Caco-2 (cell line): ENCODE measurements at regions not wholly inside any gene's neighbourhood (a gene's known extent, or its start where the extent isn't known, plus 50 kb on each side); places are given as distances from the start of the nearest gene placed in this dataset.

Experiments
- BruUV-seq: library from RNA; stranded (reverse); fragments of 400-500 nt; replicated peaks from 2 replicates; lab custom pipeline; 2021; lab: Mats Ljungman, UMichigan
- CTCF ChIA-PET: fragments of 300-600 bp; sonication (Branson Sonifier 250); formaldehyde crosslinking; loops from one replicate; lab custom pipeline; 2022; ENCODE audit warnings: antibody characterized with exemption; lab: Charles Lee
- POLR2A ChIA-PET: fragments of 300-600 bp; sonication (Branson Sonifier 250); formaldehyde crosslinking; loops from one replicate; lab custom pipeline; 2022; ENCODE audit warnings: antibody characterized with exemption; lab: Charles Lee
- DNase-seq, 2 experiments: peaks; one replicate each; pipeline versions ENCODE4 v3.0.0 to v3.0.0-alpha.2; 2020 to 2022
- H3K27me3 ChIP-seq: replicated peaks from 2 replicates; pipeline ENCODE4 v1.6.0; 2011; ENCODE audit warnings: low read length; ENCODE audit not compliant: control insufficient read depth, insufficient read depth
- H3K36me3 ChIP-seq: 2 replicates; pipeline ENCODE4 v1.5.1; 2011; ENCODE audit warnings: low read length; ENCODE audit not compliant: control insufficient read depth, insufficient read depth
- H3K4me1 ChIP-seq: fragments of 250-450 bp; sonication (Bioruptor Pico); 2 replicates; pipeline ENCODE4 v1.5.1; 2020; ENCODE audit warnings: mild to moderate bottlenecking
- H3K4me3 ChIP-seq: 2 replicates; pipeline ENCODE4 v1.5.1; 2011; ENCODE audit warnings: low read depth, mild to moderate bottlenecking, control low read depth, low read length
- H3K9me3 ChIP-seq: fragments of 250-450 bp; sonication (Bioruptor Pico); 2 replicates; pipeline ENCODE4 v1.5.1; 2020; ENCODE audit warnings: mild to moderate bottlenecking, moderate library complexity
- H3K27ac Mint-ChIP-seq: one replicate; pipeline ENCODE4 v1.8.0; 2022; ENCODE audit warnings: mixed read lengths; ENCODE audit not compliant: unreplicated experiment
- H3K27me3 Mint-ChIP-seq: one replicate; pipeline ENCODE4 v1.8.0; 2022; ENCODE audit warnings: mixed read lengths; ENCODE audit not compliant: insufficient read depth, unreplicated experiment
- H3K36me3 Mint-ChIP-seq: one replicate; pipeline ENCODE4 v1.8.0; 2022; ENCODE audit warnings: mild to moderate bottlenecking, mixed read lengths; ENCODE audit not compliant: insufficient read depth, unreplicated experiment
- H3K4me1 Mint-ChIP-seq: one replicate; pipeline ENCODE4 v1.8.0; 2022; ENCODE audit warnings: low read depth, mixed read lengths; ENCODE audit not compliant: unreplicated experiment
- H3K4me3 Mint-ChIP-seq: one replicate; pipeline ENCODE4 v1.8.0; 2022; ENCODE audit warnings: mild to moderate bottlenecking, moderate library complexity, mixed read lengths; ENCODE audit not compliant: unreplicated experiment
- H3K9me3 Mint-ChIP-seq: one replicate; pipeline ENCODE4 v1.8.0; 2022; ENCODE audit warnings: mixed read lengths; ENCODE audit not compliant: unreplicated experiment
- CTCF ChIP-seq, 2 experiments: fragments of 200-600 bp in 1 of 2; IDR thresholded peaks; 1 replicate in 1 of 2; 2 replicates in 1 of 2; pipeline versions ENCODE4 v1.5.1 to v1.8.0; 2011 to 2022; ENCODE audit warnings: antibody characterized with exemption in 1 of 2, control low read depth in 1 of 2, inconsistent platforms in 1 of 2, low read depth in 1 of 2, low read length in 1 of 2, mild to moderate bottlenecking in 1 of 2, moderate library complexity in 1 of 2; ENCODE audit not compliant: insufficient read depth in 1 of 2, severe bottlenecking in 1 of 2, unreplicated experiment in 1 of 2
- intact Hi-C: fragments of 100-400 bp; cut with micrococcal nuclease; formaldehyde crosslinking; loops from one replicate; pipeline ENCODE4 v1.10.0; 2022; ENCODE audit not compliant: unreplicated experiment

GRCh38 chr5:27240791-27241190 lies 202.4 kb upstream of the CDH9 start:
- H3K9me3 Mint-ChIP-seq = no peaks in the 10 kb centered on the region
- H3K36me3 Mint-ChIP-seq = no peaks in the 10 kb centered on the region
- no peaks in the 10 kb centered on the region for H3K36me3 ChIP-seq
- no peaks in the 10 kb centered on the region for H3K27me3 Mint-ChIP-seq
- no peak for DNase-seq
- H3K4me1 ChIP-seq = no peaks in the 10 kb centered on the region
- H3K27me3 ChIP-seq = no peaks in the 10 kb centered on the region
- CTCF ChIA-PET = no interaction called here
- H3K4me1 Mint-ChIP-seq = no peaks in the 10 kb centered on the region
- no peak overlapping the region for H3K4me3 ChIP-seq
- intact Hi-C loops = no loop called here
- no TSS peak for BruUV-seq
- no peak overlapping the region for H3K4me3 Mint-ChIP-seq
- POLR2A ChIA-PET = no interaction called here
- no peak for TF ChIP-seq CTCF (IDR thresholded peaks at IDR 0.05; ENCODE audit: insufficient read depth in 1 of 2, low read depth in 1 of 2, low read length in 1 of 2, severe bottlenecking in 1 of 2, unreplicated experiment in 1 of 2)
- no peaks in the 10 kb centered on the region for H3K9me3 ChIP-seq
- H3K27ac Mint-ChIP-seq = no peak overlapping the region

- no peaks in the 10 kb centered on the region for H3K36me3 Mint-ChIP-seq
- Histone ChIP-seq H3K4me3 (no peak overlapping the region), H3K27me3 (no peaks in the 10 kb centered on the region), H3K9me3 (no peaks in the 10 kb centered on the region), H3K36me3 (no peaks in the 10 kb centered on the region), H3K4me1 (no peaks in the 10 kb centered on the region)
- POLR2A ChIA-PET = no interaction called here
- intact Hi-C loops = no loop called here
- no peaks in the 10 kb centered on the region for H3K27me3 Mint-ChIP-seq
- H3K27ac Mint-ChIP-seq = no peak overlapping the region
- no peaks in the 10 kb centered on the region for H3K9me3 Mint-ChIP-seq
- BruUV-seq = no TSS peak
- H3K4me3 Mint-ChIP-seq = no peak overlapping the region
- no peaks in the 10 kb centered on the region for H3K4me1 Mint-ChIP-seq
- CTCF ChIA-PET = no interaction called here
- DNase-seq = no peak
- TF ChIP-seq CTCF (IDR thresholded peaks at IDR 0.05; ENCODE audit: insufficient read depth in 1 of 2, low read depth in 1 of 2, low read length in 1 of 2, severe bottlenecking in 1 of 2, unreplicated experiment in 1 of 2) = no peak
These were observed 196.5 kb upstream of the CDH9 start for GRCh38 chr5:27234916-27235315.

- CTCF ChIA-PET = no interaction called here
- intact Hi-C loops = no loop called here
- no peak overlapping the region for H3K4me3 ChIP-seq
- no peaks in the 10 kb centered on the region for H3K9me3 ChIP-seq
- H3K27me3 ChIP-seq = no peaks in the 10 kb centered on the region
- no TSS peak for BruUV-seq
- no peaks in the 10 kb centered on the region for H3K9me3 Mint-ChIP-seq
- TF ChIP-seq CTCF (IDR thresholded peaks at IDR 0.05; ENCODE audit: insufficient read depth in 1 of 2, low read depth in 1 of 2, low read length in 1 of 2, severe bottlenecking in 1 of 2, unreplicated experiment in 1 of 2) = no peak
- H3K36me3 Mint-ChIP-seq = no peaks in the 10 kb centered on the region
- no peaks in the 10 kb centered on the region for H3K36me3 ChIP-seq
- H3K4me1 ChIP-seq = no peaks in the 10 kb centered on the region
- POLR2A ChIA-PET = no interaction called here
- H3K4me1 Mint-ChIP-seq = no peaks in the 10 kb centered on the region
- no peaks in the 10 kb centered on the region for H3K27me3 Mint-ChIP-seq
- H3K4me3 Mint-ChIP-seq = no peak overlapping the region
- no peak overlapping the region for H3K27ac Mint-ChIP-seq
- DNase-seq = no peak
These were observed 183.0 kb upstream of the CDH9 start for GRCh38 chr5:27221410-27221809.
